Neural crest cell (in vitro differentiated cells): ENCODE measurements at regions not wholly inside any gene's neighbourhood (a gene's known extent, or its start where the extent isn't known, plus 50 kb on each side); places are given as distances from the start of the nearest gene placed in this dataset.

ENCODE experiments used
- DNase-seq: peaks from one replicate; pipeline ENCODE4 v3.0.0; 2021; ENCODE audit warnings: low read depth, mixed read lengths, low spot score
- H3K27ac Mint-ChIP-seq: one replicate; pipeline ENCODE4 v1.8.0; 2021; ENCODE audit warnings: mild to moderate bottlenecking, mixed read lengths; ENCODE audit not compliant: unreplicated experiment
- H3K27me3 Mint-ChIP-seq: 2 replicates; pipeline ENCODE4 v1.8.0; 2021; ENCODE audit warnings: low read depth, mild to moderate bottlenecking, mixed read lengths
- H3K36me3 Mint-ChIP-seq: 2 replicates; pipeline ENCODE4 v1.8.0; 2021; ENCODE audit warnings: low read depth, mild to moderate bottlenecking, mixed read lengths
- H3K4me1 Mint-ChIP-seq: 2 replicates; pipeline ENCODE4 v1.8.0; 2021; ENCODE audit warnings: mixed read lengths
- H3K4me3 Mint-ChIP-seq: one replicate; pipeline ENCODE4 v1.8.0; 2021; ENCODE audit warnings: mild to moderate bottlenecking, mixed read lengths
- H3K9me3 Mint-ChIP-seq: 2 replicates; pipeline ENCODE4 v1.8.0; 2021; ENCODE audit warnings: mixed read lengths
- TF ChIP-seq, protein P1 (sequence below): fragments of 200-600 bp; sonication (generic); conservative IDR thresholded peaks from 2 replicates; pipeline ENCODE4 v1.5.0; 2021; ENCODE audit warnings: antibody characterized with exemption, mild to moderate bottlenecking

DNA sequence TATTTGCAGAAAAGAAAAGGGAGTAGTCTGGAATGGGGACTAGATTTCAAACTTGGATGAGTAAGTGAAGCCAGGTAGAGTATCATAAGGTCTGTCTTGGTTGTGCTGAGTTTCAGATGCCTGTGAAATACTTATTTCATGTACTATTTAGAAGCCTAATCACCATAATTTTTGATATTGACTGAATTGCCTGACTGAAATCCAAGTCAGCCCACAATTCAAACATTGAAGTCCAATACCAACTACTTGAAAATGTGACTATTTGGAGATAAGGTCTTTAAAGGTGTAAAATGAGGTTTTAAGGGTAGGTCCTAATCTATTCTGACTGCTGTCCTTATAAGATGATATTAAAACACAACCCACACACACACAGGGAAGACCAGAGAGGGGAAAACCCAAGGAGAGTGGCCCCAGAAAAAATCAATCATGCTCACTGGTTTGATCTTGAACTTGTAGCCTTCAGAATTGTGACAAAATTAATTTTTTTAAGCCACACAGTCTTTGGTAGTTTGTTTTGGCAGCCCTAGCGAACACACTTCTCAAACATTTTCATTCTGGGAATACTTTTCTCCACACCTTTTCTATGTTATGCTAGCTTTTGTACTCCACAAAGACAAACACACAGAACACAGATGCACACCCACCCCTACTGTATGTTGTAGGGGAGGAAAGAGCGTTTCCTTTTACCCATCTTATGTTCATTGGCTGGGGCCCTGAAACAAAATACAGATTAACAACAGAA is 126.3 kb downstream of the HFE start:
- no peak for DNase-seq
- Mint-ChIP-seq H3K27me3 (peaks cover 4% of the 10 kb centered on the region), H3K9me3 (peaks cover 2% of the 10 kb centered on the region), H3K4me1 (peaks cover 15% of the 10 kb centered on the region), H3K4me3 (no peak overlapping the region), H3K36me3 (no peaks in the 10 kb centered on the region), H3K27ac (no peak overlapping the region)
- TF ChIP-seq, protein P1, sequence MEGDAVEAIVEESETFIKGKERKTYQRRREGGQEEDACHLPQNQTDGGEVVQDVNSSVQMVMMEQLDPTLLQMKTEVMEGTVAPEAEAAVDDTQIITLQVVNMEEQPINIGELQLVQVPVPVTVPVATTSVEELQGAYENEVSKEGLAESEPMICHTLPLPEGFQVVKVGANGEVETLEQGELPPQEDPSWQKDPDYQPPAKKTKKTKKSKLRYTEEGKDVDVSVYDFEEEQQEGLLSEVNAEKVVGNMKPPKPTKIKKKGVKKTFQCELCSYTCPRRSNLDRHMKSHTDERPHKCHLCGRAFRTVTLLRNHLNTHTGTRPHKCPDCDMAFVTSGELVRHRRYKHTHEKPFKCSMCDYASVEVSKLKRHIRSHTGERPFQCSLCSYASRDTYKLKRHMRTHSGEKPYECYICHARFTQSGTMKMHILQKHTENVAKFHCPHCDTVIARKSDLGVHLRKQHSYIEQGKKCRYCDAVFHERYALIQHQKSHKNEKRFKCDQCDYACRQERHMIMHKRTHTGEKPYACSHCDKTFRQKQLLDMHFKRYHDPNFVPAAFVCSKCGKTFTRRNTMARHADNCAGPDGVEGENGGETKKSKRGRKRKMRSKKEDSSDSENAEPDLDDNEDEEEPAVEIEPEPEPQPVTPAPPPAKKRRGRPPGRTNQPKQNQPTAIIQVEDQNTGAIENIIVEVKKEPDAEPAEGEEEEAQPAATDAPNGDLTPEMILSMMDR, result no peak

DNA sequence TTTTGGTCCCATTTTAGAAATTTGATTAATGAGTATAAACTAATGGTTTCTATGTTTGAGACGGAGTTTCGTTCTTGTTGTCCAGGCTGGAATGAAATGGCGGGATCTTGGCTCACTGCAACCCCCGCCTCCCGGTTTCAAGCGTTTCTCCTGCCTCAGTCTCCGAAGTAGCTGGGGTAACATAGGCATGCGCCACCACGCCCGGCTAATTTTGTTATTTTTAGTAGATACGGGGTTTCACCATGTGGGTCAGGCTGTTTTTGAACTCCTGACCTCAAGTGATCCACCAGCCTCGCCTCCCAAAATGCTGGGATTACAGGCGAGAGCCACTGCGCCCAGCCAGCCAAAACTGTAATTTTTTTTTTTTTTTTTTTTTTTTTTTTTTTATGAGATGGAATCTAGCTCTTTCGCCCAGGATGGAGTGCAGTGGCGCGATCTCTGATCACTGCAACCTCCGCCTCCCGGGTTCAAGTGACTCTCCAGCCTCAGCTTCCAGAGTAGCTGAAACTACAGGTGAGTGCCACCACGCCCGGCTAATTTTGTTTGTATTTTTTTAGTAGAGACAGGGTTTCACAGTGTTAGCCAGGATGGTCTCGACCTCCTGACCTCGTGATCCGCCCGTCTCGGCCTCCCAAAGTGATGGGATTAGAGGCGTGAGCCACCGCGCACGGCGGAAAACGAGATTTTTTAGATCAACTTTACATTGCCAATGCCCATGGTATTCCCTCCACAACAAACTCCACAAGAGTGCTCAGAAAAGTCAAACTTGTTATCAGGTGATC is 127.8 kb downstream of the HFE start:
- H3K27ac Mint-ChIP-seq, result no peak overlapping the region
- peaks cover 2% of the 10 kb centered on the region for H3K9me3 Mint-ChIP-seq
- peaks cover 26% of the 10 kb centered on the region for H3K4me1 Mint-ChIP-seq
- H3K27me3 Mint-ChIP-seq, result peaks cover 4% of the 10 kb centered on the region
- no peaks in the 10 kb centered on the region for H3K36me3 Mint-ChIP-seq
- H3K4me3 Mint-ChIP-seq, result no peak overlapping the region
- TF ChIP-seq, protein P1, result no peak
- no peak for DNase-seq

DNA sequence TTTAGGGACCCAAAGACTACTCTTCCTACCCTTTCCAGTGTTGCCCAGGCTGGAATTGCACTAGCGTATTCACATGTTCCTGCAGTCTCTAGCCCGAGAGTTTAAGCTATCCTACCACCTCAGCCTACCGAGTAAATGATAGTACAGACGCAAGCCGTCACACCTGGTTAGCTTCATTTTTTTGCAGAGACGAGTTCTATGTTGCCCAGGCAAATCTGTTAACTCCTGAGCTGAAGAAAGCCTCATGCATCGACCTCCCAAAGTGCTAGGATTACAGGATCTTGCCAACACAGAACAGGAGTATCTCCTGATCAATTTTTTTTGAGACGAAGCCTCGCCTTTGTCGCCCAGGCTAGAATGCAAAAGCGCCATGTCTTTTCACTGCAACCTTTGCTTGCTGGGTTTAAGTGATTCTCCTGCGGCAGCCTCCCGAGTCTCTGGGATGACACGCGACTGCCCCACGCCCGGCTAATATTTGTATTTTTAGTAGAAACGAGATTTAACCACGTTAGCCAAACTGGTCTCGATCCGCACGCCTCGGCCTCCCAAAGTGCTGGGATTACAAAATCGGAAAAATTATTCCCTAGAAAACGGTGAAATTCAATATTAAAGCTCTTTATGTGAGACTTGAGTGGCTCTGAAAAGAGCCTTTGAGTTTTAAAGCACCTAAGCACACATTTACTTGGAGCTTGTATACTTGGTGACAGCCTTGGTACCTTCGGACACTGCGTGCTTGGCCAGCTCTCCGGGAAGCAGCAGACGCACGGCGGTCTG is 128.5 kb downstream of the HFE start:
- no peaks in the 10 kb centered on the region for H3K36me3 Mint-ChIP-seq
- no peak for DNase-seq
- TF ChIP-seq, protein P1, result no peak

DNA sequence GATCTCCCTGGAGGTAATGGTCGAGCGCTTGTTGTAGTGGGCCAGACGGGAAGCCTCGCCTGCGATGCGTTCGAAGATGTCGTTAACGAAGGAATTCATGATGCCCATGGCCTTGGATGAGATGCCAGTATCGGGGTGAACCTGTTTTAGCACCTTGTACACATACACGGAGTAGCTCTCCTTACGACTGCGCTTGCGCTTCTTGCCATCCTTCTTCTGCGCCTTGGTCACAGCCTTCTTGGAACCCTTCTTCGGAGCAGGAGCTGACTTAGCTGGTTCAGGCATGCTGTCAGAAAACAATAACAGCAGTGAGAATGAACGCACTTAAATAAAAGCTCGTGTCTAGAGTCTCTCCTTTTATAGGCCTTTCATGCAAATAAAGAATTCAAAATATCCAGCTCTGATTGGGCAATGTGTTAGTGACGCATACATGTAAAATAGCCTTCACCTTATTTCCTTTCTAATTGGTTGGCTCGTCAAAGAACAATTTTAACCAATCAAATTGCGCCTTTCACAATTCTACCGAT is 129.2 kb downstream of the HFE start:
- no peak overlapping the region for H3K27ac Mint-ChIP-seq
- H3K4me1 Mint-ChIP-seq, result peaks cover 33% of the 10 kb centered on the region
- H3K27me3 Mint-ChIP-seq, result peaks cover 4% of the 10 kb centered on the region
- peaks cover 2% of the 10 kb centered on the region for H3K9me3 Mint-ChIP-seq
- TF ChIP-seq, protein P1, result no peak
- peak; percentile 71 for DNase-seq
- H3K36me3 Mint-ChIP-seq, result no peaks in the 10 kb centered on the region
- no peak overlapping the region for H3K4me3 Mint-ChIP-seq

More for the DNA sequence above, 128.5 kb downstream of the HFE start:
- Mint-ChIP-seq H3K27ac (no peak overlapping the region), H3K4me1 (peaks cover 33% of the 10 kb centered on the region), H3K9me3 (peaks cover 2% of the 10 kb centered on the region), H3K27me3 (peaks cover 4% of the 10 kb centered on the region), H3K4me3 (no peak overlapping the region)

DNA sequence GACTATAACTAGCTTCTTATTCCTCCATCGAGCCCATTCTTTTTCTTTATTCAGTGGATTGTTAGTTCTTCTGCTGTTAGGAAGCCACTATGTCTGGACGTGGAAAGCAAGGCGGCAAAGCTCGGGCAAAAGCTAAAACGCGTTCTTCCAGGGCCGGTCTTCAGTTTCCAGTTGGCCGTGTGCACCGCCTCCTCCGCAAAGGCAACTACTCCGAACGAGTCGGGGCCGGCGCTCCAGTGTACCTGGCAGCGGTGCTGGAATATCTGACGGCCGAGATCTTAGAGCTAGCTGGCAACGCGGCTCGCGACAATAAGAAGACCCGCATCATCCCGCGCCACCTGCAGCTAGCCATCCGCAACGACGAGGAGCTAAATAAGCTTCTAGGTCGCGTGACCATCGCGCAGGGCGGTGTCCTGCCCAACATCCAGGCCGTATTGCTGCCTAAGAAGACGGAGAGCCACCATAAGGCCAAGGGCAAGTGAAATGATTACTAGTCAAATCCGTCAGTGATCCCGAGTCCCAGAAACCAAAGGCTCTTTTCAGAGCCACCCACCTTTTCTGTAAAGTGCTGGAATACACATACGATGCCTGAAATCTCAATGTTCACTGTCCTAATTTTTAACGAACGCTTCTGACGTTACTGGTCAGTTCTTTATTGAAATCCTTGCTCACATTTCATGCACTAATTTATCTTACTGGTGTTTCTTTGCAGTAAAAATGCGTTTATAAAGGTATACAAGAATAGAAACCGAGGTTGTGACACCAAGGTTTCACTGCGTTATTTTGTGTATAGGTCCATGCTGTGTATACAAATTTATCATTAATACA is 129.9 kb downstream of the HFE start:
- DNase-seq, result peak; percentile 70
- Mint-ChIP-seq H3K9me3 (peaks cover 2% of the 10 kb centered on the region), H3K4me3 (no peak overlapping the region), H3K27ac (no peak overlapping the region), H3K4me1 (peaks cover 31% of the 10 kb centered on the region), H3K27me3 (peaks cover 4% of the 10 kb centered on the region), H3K36me3 (no peaks in the 10 kb centered on the region)
- TF ChIP-seq, protein P1, result peak; percentile 62
